ENCODE measurements at regions not wholly inside any gene's neighbourhood (a gene's known extent, or its start where the extent isn't known, plus 50 kb on each side); places are given as distances from the start of the nearest gene placed in this dataset.

- TF ChIP-seq CTCF (IDR thresholded peaks at IDR 0.05) (no peak), EZH2 (IDR thresholded peaks at IDR 0.05) (no peak), EZH2phosphoT487 (IDR thresholded peaks at IDR 0.05) (no peak)
Measured at GRCh38 chr6:96470296-96470695, 51.3 kb upstream of the UFL1 start.

All from neural progenitor cell (in vitro differentiated cells).